Ureter (tissue), 1 donor: ENCODE measurements at regions not wholly inside any gene's neighbourhood (a gene's known extent, or its start where the extent isn't known, plus 50 kb on each side); places are given as distances from the start of the nearest gene placed in this dataset.
"Not testable (repeated sequence)": the region's sequence is repeated elsewhere in the genome, so short reads cannot be mapped to it uniquely, and the experiment has no call there.

Experiments used
- DNase-seq: peaks from one replicate; pipeline ENCODE4 v3.0.0-alpha.2; 2020; ENCODE audit warnings: low spot score
- donor health status: DM: yes; HTN: yes; CAD: no.

GRCh38 chr3:79968418-79968817, 200.6 kb upstream of the ROBO1 start:
- DNase-seq, result no peak

- DNase-seq, result no peak
These were observed 192.8 kb upstream of the ROBO1 start for GRCh38 chr3:79960594-79960993.

GRCh38 chr3:79957066-79957465, 189.3 kb upstream of the ROBO1 start:
- DNase-seq, result no peak

- no peak for DNase-seq
These were observed 187.0 kb upstream of the ROBO1 start for GRCh38 chr3:79954756-79955155.

GRCh38 chr3:79953591-79954101, 185.8 kb upstream of the ROBO1 start:
- DNase-seq, result no peak

GRCh38 chr3:79951426-79951825, 183.6 kb upstream of the ROBO1 start:
- DNase-seq, result not testable (repeated sequence)

- no peak for DNase-seq
These were observed 180.2 kb upstream of the ROBO1 start for GRCh38 chr3:79947957-79948356.

- no peak for DNase-seq
These were observed 179.7 kb upstream of the ROBO1 start for GRCh38 chr3:79947469-79947868.

- no peak for DNase-seq
These were observed 169.8 kb upstream of the ROBO1 start for GRCh38 chr3:79937567-79937966.

GRCh38 chr3:79930196-79930595, 162.4 kb upstream of the ROBO1 start:
- DNase-seq, result no peak

- no peak for DNase-seq
These were observed 161.1 kb upstream of the ROBO1 start for GRCh38 chr3:79928687-79929408.

- DNase-seq, result no peak
These were observed 158.7 kb upstream of the ROBO1 start for GRCh38 chr3:79926522-79926921.

GRCh38 chr3:79922633-79923032, 154.8 kb upstream of the ROBO1 start:
- DNase-seq, result no peak

- no peak for DNase-seq
These were observed 149.8 kb upstream of the ROBO1 start for GRCh38 chr3:79917561-79917960.

GRCh38 chr3:79910337-79910736, 142.5 kb upstream of the ROBO1 start:
- DNase-seq, result no peak

- no peak for DNase-seq
These were observed 138.3 kb upstream of the ROBO1 start for GRCh38 chr3:79906106-79906505.

GRCh38 chr3:79902151-79902550, 134.4 kb upstream of the ROBO1 start:
- no peak for DNase-seq

- DNase-seq, result no peak
These were observed 131.1 kb upstream of the ROBO1 start for GRCh38 chr3:79898907-79899306.

GRCh38 chr3:79896086-79896485, 128.3 kb upstream of the ROBO1 start:
- DNase-seq, result no peak

- no peak for DNase-seq
These were observed 119.4 kb upstream of the ROBO1 start for GRCh38 chr3:79887213-79887612.

GRCh38 chr3:79886204-79886603, 118.4 kb upstream of the ROBO1 start:
- no peak for DNase-seq

GRCh38 chr3:79885407-79885806, 117.6 kb upstream of the ROBO1 start:
- DNase-seq, result no peak

GRCh38 chr3:79884354-79884753, 116.6 kb upstream of the ROBO1 start:
- no peak for DNase-seq

- DNase-seq, result no peak
These were observed 113.6 kb upstream of the ROBO1 start for GRCh38 chr3:79881431-79881830.
